Astrocyte (in vitro differentiated cells and primary cell): ENCODE measurements at regions not wholly inside any gene's neighbourhood (a gene's known extent, or its start where the extent isn't known, plus 50 kb on each side); places are given as distances from the start of the nearest gene placed in this dataset.

Experiments
- DNase-seq: peaks from one replicate; pipeline ENCODE4 v3.0.0-alpha.2; 2010; ENCODE audit warnings: low read depth
- FAIRE-seq: peaks from 2 replicates; lab custom pipeline; 2011; peaks lifted over from hg19 to GRCh38; lab: Jason Lieb, UNC
- H2AFZ ChIP-seq: 2 replicates; pipeline ENCODE4 v1.6.0; 2012; ENCODE audit warnings: low read depth, low read length, inconsistent platforms
- H3K27ac ChIP-seq: 2 replicates; pipeline ENCODE4 v1.5.1; 2011; ENCODE audit warnings: low read depth, low read length, inconsistent platforms
- H3K27me3 ChIP-seq: 2 replicates; pipeline ENCODE4 v1.6.0; 2011; ENCODE audit warnings: low read length, inconsistent platforms; ENCODE audit not compliant: insufficient read depth
- H3K36me3 ChIP-seq: 2 replicates; pipeline ENCODE4 v1.5.1; 2011; ENCODE audit warnings: low read length, inconsistent platforms; ENCODE audit not compliant: insufficient read depth
- H3K4me1 ChIP-seq: 2 replicates; pipeline ENCODE4 v1.5.1; 2011; ENCODE audit warnings: low read length, inconsistent platforms; ENCODE audit not compliant: insufficient read depth
- H3K4me2 ChIP-seq: 2 replicates; pipeline ENCODE4 v1.6.0; 2012; ENCODE audit warnings: low read length, inconsistent platforms
- H3K4me3 ChIP-seq: 2 replicates; pipeline ENCODE4 v1.5.1; 2011; ENCODE audit warnings: low read depth, mild to moderate bottlenecking, low read length, inconsistent platforms; ENCODE audit not compliant: insufficient read depth
- H3K79me2 ChIP-seq: 2 replicates; pipeline ENCODE4 v1.6.0; 2012; ENCODE audit warnings: mild to moderate bottlenecking, low read length, inconsistent platforms; ENCODE audit not compliant: insufficient read depth
- H3K9ac ChIP-seq: 2 replicates; pipeline ENCODE4 v1.6.0; 2012; ENCODE audit warnings: mild to moderate bottlenecking, low read length, inconsistent platforms
- H3K9me3 ChIP-seq: 2 replicates; pipeline ENCODE4 v1.5.1; 2012; ENCODE audit warnings: low read depth, mild to moderate bottlenecking, low read length, inconsistent platforms; ENCODE audit not compliant: insufficient read depth
- H4K20me1 ChIP-seq: 2 replicates; pipeline ENCODE4 v1.6.0; 2012; ENCODE audit warnings: low read length, inconsistent platforms; ENCODE audit not compliant: insufficient read depth
- H3K27ac Mint-ChIP-seq: one replicate; pipeline ENCODE4 v1.8.0; 2021; ENCODE audit warnings: mild to moderate bottlenecking, mixed read lengths; ENCODE audit not compliant: unreplicated experiment
- H3K27me3 Mint-ChIP-seq: one replicate; pipeline ENCODE4 v1.8.0; 2021; ENCODE audit warnings: low read depth, mixed read lengths; ENCODE audit not compliant: unreplicated experiment
- H3K36me3 Mint-ChIP-seq: one replicate; pipeline ENCODE4 v1.8.0; 2021; ENCODE audit warnings: low read depth, mixed read lengths; ENCODE audit not compliant: unreplicated experiment
- H3K4me1 Mint-ChIP-seq: one replicate; pipeline ENCODE4 v1.8.0; 2021; ENCODE audit warnings: low read depth, mixed read lengths; ENCODE audit not compliant: unreplicated experiment
- H3K4me3 Mint-ChIP-seq: one replicate; pipeline ENCODE4 v1.8.0; 2021; ENCODE audit warnings: mild to moderate bottlenecking, moderate library complexity, mixed read lengths; ENCODE audit not compliant: unreplicated experiment
- H3K9me3 Mint-ChIP-seq: one replicate; pipeline ENCODE4 v1.8.0; 2021; ENCODE audit warnings: mild to moderate bottlenecking, mixed read lengths; ENCODE audit not compliant: unreplicated experiment
- CTCF ChIP-seq: IDR thresholded peaks from 2 replicates; pipeline ENCODE4 v1.5.1; 2011; ENCODE audit warnings: low read depth, mild to moderate bottlenecking, inconsistent platforms, low read length, moderate library complexity; ENCODE audit not compliant: insufficient read depth
- EZH2 ChIP-seq: IDR thresholded peaks from 2 replicates; pipeline ENCODE4 v1.6.1; 2012; ENCODE audit warnings: mild to moderate bottlenecking, low read length, inconsistent platforms; ENCODE audit not compliant: insufficient read depth

DNA sequence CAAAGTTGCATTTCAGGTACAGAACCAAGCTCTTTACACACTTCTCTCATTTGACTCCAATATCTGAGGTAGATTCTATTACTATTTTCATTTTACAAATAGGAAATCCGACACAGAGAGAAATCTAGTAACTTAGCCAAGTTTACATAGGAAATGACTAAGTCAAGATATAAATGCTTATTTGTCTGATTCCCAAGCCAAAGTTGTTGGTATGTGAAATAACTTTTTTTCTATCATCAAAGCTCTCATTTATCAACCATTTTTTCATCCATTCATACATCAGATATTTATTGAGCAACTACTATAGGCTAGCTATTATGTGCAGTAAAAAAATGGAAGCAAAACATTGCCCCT is 89.2 kb upstream of the MITF start:
- peak; percentile 60 for DNase-seq
- Histone ChIP-seq H3K4me2 (peak overlapping the region; percentile 76), H3K4me3 (no peak overlapping the region), H3K79me2 (no peaks in the 10 kb centered on the region), H3K36me3 (no peaks in the 10 kb centered on the region), H3K27me3 (no peaks in the 10 kb centered on the region), H3K4me1 (peaks cover 12% of the 10 kb centered on the region), H3K9me3 (no peaks in the 10 kb centered on the region), H2AFZ (no peak overlapping the region), H4K20me1 (no peaks in the 10 kb centered on the region), H3K27ac (no peak overlapping the region), H3K9ac (no peak overlapping the region)
- H3K4me3 Mint-ChIP-seq, result no peak overlapping the region
- FAIRE-seq, result no peak
- no peak for TF ChIP-seq EZH2
- no peak for TF ChIP-seq CTCF
- no peak overlapping the region for H3K27ac Mint-ChIP-seq
- peaks cover 15% of the 10 kb centered on the region for H3K4me1 Mint-ChIP-seq
- peaks cover 2% of the 10 kb centered on the region for H3K9me3 Mint-ChIP-seq
- no peaks in the 10 kb centered on the region for H3K27me3 Mint-ChIP-seq
- no peaks in the 10 kb centered on the region for H3K36me3 Mint-ChIP-seq

DNA sequence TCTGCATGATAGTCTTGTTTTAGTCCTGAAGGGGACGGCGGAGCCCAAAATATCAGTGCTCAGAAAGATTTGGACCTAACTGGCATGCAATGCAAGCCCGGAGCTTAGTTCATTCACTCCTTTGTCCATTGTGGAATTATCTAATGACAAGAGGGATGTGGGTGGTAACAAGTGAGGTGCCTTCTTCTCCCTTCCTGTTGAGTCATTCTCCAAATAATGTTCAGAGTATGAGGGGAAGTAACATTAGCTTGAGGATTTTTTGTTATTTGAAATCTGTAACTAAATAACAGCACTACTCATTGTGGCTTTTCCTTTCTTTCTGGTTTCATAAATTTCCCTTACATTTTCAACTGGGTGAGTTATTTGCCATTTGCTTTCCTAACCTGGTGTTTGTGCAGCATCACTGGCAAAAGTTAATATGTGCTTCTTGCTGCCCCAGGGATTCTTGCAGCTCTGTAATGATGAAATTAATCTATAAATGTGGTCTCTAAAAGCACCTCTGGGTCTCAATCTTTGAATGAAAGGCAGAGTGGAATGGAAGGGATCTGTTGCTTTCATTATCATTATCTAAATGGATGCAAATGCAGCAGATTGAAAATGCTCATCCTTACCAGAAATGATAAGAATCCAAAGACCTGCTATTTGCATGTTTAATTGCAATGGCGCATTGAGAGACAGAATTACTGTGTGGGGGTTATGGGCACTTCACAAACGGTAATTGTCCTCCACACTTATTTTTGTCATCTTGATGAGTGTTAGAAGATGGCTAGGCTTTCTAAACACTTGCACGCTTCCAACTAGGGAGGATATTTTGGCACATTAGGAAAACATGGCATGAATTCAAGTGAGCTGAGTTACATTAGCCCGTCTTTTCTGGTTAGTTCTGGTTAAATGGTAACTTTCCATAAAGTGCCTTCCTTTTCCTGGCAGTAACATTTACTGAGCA is 89.9 kb upstream of the MITF start:
- peaks cover 2% of the 10 kb centered on the region for H3K9me3 Mint-ChIP-seq
- H3K4me3 ChIP-seq, result no peak overlapping the region
- H3K27ac ChIP-seq, result peak overlapping the region; percentile 14
- no peaks in the 10 kb centered on the region for H3K79me2 ChIP-seq
- H2AFZ ChIP-seq, result no peak overlapping the region
- no peaks in the 10 kb centered on the region for H3K27me3 Mint-ChIP-seq
- no peak overlapping the region for H3K27ac Mint-ChIP-seq
- TF ChIP-seq EZH2, result no peak
- no peak for TF ChIP-seq CTCF
- H3K9me3 ChIP-seq, result no peaks in the 10 kb centered on the region
- DNase-seq (peak; percentile 68), FAIRE-seq (no peak)
- H3K36me3 Mint-ChIP-seq, result no peaks in the 10 kb centered on the region
- no peaks in the 10 kb centered on the region for H4K20me1 ChIP-seq
- H3K27me3 ChIP-seq, result no peaks in the 10 kb centered on the region
- H3K36me3 ChIP-seq, result no peaks in the 10 kb centered on the region
- H3K4me1 Mint-ChIP-seq, result peaks cover 15% of the 10 kb centered on the region
- peaks cover 12% of the 10 kb centered on the region for H3K4me1 ChIP-seq
- H3K9ac ChIP-seq, result no peak overlapping the region
- no peak overlapping the region for H3K4me3 Mint-ChIP-seq
- H3K4me2 ChIP-seq, result peak overlapping the region; percentile 76

- Histone ChIP-seq H3K27me3 (no peaks in the 10 kb centered on the region), H3K27ac (peak overlapping the region; percentile 11), H3K79me2 (no peaks in the 10 kb centered on the region), H3K9ac (no peak overlapping the region), H3K4me3 (no peak overlapping the region), H3K9me3 (no peaks in the 10 kb centered on the region), H3K4me1 (peaks cover 12% of the 10 kb centered on the region), H3K4me2 (no peak overlapping the region), H4K20me1 (no peaks in the 10 kb centered on the region), H3K36me3 (no peaks in the 10 kb centered on the region), H2AFZ (no peak overlapping the region)
- H3K27ac Mint-ChIP-seq, result peak overlapping the region; percentile 12
- no peaks in the 10 kb centered on the region for H3K27me3 Mint-ChIP-seq
- FAIRE-seq, result no peak
- peaks cover 2% of the 10 kb centered on the region for H3K9me3 Mint-ChIP-seq
- DNase-seq, result no peak
- TF ChIP-seq CTCF, result no peak
- no peak for TF ChIP-seq EZH2
- H3K4me1 Mint-ChIP-seq, result peaks cover 15% of the 10 kb centered on the region
- no peaks in the 10 kb centered on the region for H3K36me3 Mint-ChIP-seq
- no peak overlapping the region for H3K4me3 Mint-ChIP-seq
Observed at GRCh38 chr3:69648126-69648525, 91.1 kb upstream of the MITF start.
